ENCODE measurements at regions not wholly inside any gene's neighbourhood (a gene's known extent, or its start where the extent isn't known, plus 50 kb on each side); places are given as distances from the start of the nearest gene placed in this dataset.

- TF ChIP-seq CTCF (IDR thresholded peaks at IDR 0.05) (no peak), POLR2A (IDR thresholded peaks at IDR 0.05) (no peak)
These were observed 493.6 kb downstream of the GADD45G start for GRCh38 chr9:90098408-90098807.
